Ishikawa (cell line): ENCODE measurements at regions not wholly inside any gene's neighbourhood (a gene's known extent, or its start where the extent isn't known, plus 50 kb on each side); places are given as distances from the start of the nearest gene placed in this dataset.

Source experiments
- CEBPB ChIP-seq: IDR thresholded peaks from 2 replicates; pipeline ENCODE4 v1.6.1; 2012
- CREB1 ChIP-seq: IDR thresholded peaks from 2 replicates; pipeline ENCODE4 v1.6.1; 2012; ENCODE audit warnings: low read depth
- EGR1 ChIP-seq: IDR thresholded peaks from 2 replicates; pipeline ENCODE4 v1.6.1; 2012
- EP300 ChIP-seq: IDR thresholded peaks from 2 replicates; pipeline ENCODE4 v1.6.1; 2012; ENCODE audit warnings: borderline replicate concordance
- FOXM1 ChIP-seq: IDR thresholded peaks from 2 replicates; pipeline ENCODE4 v1.6.1; 2012; ENCODE audit warnings: low read depth, borderline replicate concordance
- NFIC ChIP-seq: IDR thresholded peaks from 2 replicates; pipeline ENCODE4 v1.6.1; 2012
- RAD21 ChIP-seq: IDR thresholded peaks from 2 replicates; pipeline ENCODE4 v1.6.1; 2012; ENCODE audit warnings: low read depth
- TAF1 ChIP-seq: IDR thresholded peaks from 2 replicates; pipeline ENCODE4 v1.6.1; 2012; ENCODE audit warnings: low read depth, mild to moderate bottlenecking
- TCF12 ChIP-seq: IDR thresholded peaks from 2 replicates; pipeline ENCODE4 v1.6.1; 2012; ENCODE audit warnings: low read depth
- TEAD4 ChIP-seq: IDR thresholded peaks from 2 replicates; pipeline ENCODE4 v1.6.1; 2012
- YY1 ChIP-seq: IDR thresholded peaks from 2 replicates; pipeline ENCODE4 v1.6.1; 2012; ENCODE audit warnings: low read depth
- ZBTB7A ChIP-seq: IDR thresholded peaks from 2 replicates; pipeline ENCODE4 v1.6.1; 2012; ENCODE audit warnings: low read depth
- TF ChIP-seq, protein P1 (sequence below): IDR thresholded peaks from 2 replicates; pipeline ENCODE4 v1.6.1; 2012; ENCODE audit warnings: low read depth, mild to moderate bottlenecking
- TF ChIP-seq, protein P2 (sequence below): IDR thresholded peaks from 2 replicates; pipeline ENCODE4 v1.6.1; 2012
- TF ChIP-seq, protein P3 (sequence below): IDR thresholded peaks from 2 replicates; pipeline ENCODE4 v1.6.1; 2012

DNA sequence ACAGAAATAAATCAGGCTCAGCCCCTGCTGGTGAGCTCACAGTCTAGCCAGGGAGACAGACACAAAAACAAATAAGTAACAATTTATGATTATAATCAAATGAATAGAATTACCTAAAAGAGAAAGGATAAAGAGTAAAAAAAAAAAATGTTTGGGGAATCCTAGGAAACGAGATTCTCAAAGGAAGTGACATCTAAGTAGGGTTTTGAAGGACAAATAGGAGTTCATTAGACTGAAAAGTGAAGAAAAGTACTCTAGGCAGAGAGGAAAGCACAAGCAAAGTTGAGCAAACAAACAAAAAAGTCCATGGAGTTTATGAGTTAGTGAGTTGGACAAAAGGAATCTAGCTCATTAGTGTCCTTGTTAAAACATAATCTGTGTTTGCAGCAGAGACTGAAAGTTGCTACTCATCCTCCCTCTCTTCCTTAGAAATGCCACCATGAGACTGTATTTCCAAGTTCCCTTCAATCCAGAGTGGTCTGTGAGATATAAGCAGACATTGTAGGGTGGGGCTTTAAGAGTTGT lies 145.6 kb downstream of the SPATA18 start:
- TF ChIP-seq, protein P1, sequence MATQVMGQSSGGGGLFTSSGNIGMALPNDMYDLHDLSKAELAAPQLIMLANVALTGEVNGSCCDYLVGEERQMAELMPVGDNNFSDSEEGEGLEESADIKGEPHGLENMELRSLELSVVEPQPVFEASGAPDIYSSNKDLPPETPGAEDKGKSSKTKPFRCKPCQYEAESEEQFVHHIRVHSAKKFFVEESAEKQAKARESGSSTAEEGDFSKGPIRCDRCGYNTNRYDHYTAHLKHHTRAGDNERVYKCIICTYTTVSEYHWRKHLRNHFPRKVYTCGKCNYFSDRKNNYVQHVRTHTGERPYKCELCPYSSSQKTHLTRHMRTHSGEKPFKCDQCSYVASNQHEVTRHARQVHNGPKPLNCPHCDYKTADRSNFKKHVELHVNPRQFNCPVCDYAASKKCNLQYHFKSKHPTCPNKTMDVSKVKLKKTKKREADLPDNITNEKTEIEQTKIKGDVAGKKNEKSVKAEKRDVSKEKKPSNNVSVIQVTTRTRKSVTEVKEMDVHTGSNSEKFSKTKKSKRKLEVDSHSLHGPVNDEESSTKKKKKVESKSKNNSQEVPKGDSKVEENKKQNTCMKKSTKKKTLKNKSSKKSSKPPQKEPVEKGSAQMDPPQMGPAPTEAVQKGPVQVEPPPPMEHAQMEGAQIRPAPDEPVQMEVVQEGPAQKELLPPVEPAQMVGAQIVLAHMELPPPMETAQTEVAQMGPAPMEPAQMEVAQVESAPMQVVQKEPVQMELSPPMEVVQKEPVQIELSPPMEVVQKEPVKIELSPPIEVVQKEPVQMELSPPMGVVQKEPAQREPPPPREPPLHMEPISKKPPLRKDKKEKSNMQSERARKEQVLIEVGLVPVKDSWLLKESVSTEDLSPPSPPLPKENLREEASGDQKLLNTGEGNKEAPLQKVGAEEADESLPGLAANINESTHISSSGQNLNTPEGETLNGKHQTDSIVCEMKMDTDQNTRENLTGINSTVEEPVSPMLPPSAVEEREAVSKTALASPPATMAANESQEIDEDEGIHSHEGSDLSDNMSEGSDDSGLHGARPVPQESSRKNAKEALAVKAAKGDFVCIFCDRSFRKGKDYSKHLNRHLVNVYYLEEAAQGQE: no peak
- TF ChIP-seq NFIC (no peak), YY1 (no peak), TAF1 (no peak)
- TF ChIP-seq, protein P2, sequence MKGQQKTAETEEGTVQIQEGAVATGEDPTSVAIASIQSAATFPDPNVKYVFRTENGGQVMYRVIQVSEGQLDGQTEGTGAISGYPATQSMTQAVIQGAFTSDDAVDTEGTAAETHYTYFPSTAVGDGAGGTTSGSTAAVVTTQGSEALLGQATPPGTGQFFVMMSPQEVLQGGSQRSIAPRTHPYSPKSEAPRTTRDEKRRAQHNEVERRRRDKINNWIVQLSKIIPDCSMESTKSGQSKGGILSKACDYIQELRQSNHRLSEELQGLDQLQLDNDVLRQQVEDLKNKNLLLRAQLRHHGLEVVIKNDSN: no peak

DNA sequence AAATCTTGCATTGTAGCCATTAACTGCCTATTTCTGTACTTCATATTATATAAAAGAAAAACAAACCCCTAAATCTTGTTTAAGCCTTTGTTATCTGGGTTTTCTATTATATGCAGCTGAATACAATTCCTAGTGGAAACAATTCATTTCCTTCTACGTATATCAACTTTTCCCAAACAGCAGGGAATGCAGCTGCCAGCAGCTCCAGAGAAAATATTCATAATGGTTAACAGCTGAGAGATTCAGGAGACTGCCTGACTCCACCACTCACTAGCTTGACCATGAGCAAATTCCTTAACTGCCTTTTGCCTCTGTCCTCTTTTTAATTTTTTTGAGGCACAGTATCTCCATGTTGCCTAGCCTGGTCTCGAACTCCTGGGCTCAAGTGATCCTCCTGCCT lies 146.2 kb downstream of the SPATA18 start:
- TF ChIP-seq EGR1: no peak
- no peak for TF ChIP-seq YY1
- TF ChIP-seq CEBPB: no peak
- no peak for TF ChIP-seq TAF1
- no peak for TF ChIP-seq RAD21
- no peak for TF ChIP-seq ZBTB7A
- no peak for TF ChIP-seq CREB1
- TF ChIP-seq NFIC: no peak
- TF ChIP-seq TEAD4: no peak
- TF ChIP-seq, protein P1: no peak
- TF ChIP-seq, protein P2: no peak
- no peak for TF ChIP-seq TCF12

DNA sequence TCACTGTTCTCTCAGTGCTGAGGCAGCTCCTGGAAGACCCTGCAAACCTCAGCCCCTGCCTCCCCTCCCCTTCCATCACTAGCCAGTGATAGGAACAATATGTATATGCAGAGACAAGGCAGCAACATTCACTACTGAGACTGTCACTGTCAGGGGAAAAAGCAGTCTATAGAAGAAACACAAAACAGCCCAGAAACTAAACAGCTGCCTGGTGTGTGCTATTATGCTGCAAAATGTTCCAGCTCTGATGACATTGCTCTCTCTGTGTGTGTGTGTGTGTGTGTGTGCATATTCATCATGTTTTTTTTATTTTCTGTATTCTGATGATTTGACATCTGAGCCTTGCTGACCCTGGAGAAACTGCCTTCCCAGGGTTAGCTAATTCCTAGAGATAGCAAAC lies 147.2 kb downstream of the SPATA18 start:
- TF ChIP-seq CEBPB (no peak), CREB1 (no peak)

DNA sequence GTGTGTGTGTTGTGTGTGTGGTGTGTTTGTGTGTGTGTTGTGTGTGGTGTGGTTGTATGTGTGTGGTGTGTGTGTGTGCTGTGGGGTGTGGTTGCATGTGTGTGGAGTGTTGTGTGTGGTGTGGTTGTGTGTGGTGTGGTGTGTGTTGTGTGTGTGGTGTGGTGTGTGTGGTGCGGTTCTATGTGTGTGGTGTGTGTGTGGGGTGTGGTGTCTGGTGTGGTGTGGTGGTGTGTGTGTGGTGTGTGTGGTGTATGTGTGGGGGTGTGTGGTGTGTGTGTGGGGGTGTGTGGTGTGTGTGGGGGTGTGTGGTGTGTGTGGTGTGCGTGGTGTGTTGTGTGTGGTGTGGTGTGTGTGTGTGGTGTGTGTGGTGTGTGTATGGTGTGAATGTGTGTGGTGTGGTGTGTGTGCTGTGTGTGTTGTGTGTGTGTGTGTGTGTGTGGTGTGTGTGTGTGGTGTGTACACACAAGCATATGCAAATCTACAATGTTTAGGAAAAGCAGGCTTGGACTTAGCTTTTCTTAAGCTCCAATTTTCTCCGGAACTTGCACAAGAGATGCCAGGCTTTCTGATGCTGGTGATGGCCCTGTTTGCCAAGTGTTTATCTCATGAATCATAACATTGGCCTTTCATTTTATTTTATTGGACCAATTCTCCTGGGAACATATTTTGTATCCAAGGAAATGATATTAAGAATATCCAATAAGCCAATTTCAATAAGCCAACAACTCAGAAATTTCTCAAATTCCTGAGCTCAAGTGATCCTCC lies 148.7 kb downstream of the SPATA18 start:
- no peak for TF ChIP-seq CEBPB
- TF ChIP-seq, protein P1: no peak
- TF ChIP-seq YY1: no peak

DNA sequence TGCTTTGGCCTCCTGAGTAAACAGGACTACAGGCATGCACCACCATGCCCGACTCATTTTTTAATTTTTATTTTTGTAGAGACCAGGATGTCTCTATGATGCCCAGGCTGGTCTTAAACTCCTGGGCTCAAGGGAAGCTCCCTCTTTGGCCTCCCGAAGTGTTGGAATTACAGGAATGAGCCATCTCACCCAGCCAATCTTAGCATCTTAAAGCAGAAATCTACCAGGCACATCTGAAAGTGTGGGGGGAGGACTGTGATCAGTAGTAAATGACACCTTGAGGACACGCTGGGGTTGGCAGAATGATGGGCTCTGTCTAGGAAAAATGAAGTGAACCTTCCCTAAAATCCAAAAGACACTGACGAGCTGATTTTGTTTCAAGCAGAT lies 149.2 kb downstream of the SPATA18 start:
- TF ChIP-seq YY1 (no peak), ZBTB7A (no peak), CREB1 (no peak), RAD21 (no peak), TCF12 (no peak), FOXM1 (no peak), EGR1 (no peak), CEBPB (no peak), EP300 (no peak), TEAD4 (no peak), NFIC (no peak)
- TF ChIP-seq, protein P3, sequence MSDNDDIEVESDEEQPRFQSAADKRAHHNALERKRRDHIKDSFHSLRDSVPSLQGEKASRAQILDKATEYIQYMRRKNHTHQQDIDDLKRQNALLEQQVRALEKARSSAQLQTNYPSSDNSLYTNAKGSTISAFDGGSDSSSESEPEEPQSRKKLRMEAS: no peak
- TF ChIP-seq, protein P2: no peak
- TF ChIP-seq, protein P1: no peak
